Skeletal muscle satellite cell (primary cell): ENCODE measurements at regions not wholly inside any gene's neighbourhood (a gene's known extent, or its start where the extent isn't known, plus 50 kb on each side); places are given as distances from the start of the nearest gene placed in this dataset.

Source experiments
- H3K27me3 ChIP-seq: 2 replicates; pipeline ENCODE4 v1.7.0; 2013; ENCODE audit warnings: low read length; ENCODE audit not compliant: control insufficient read depth, insufficient read depth
- H3K36me3 ChIP-seq: 2 replicates; pipeline ENCODE4 v1.7.0; 2013; ENCODE audit warnings: mild to moderate bottlenecking, control low read depth, low read length; ENCODE audit not compliant: insufficient read depth
- H3K4me1 ChIP-seq: 2 replicates; pipeline ENCODE4 v1.7.0; 2013; ENCODE audit warnings: low read length; ENCODE audit not compliant: control insufficient read depth, insufficient read depth
- H3K4me2 ChIP-seq: 2 replicates; pipeline ENCODE4 v1.7.0; 2013; ENCODE audit warnings: mild to moderate bottlenecking, low read length
- H3K4me3 ChIP-seq: 2 replicates; pipeline ENCODE4 v1.7.0; 2013; ENCODE audit warnings: low read length
- H3K9ac ChIP-seq: 2 replicates; pipeline ENCODE4 v1.7.0; 2013; ENCODE audit warnings: mild to moderate bottlenecking, low read depth, low read length, moderate library complexity
- H3K9me3 ChIP-seq: replicated peaks from 2 replicates; pipeline ENCODE4 v1.7.0; 2013; ENCODE audit warnings: mild to moderate bottlenecking, control low read depth, low read length

DNA sequence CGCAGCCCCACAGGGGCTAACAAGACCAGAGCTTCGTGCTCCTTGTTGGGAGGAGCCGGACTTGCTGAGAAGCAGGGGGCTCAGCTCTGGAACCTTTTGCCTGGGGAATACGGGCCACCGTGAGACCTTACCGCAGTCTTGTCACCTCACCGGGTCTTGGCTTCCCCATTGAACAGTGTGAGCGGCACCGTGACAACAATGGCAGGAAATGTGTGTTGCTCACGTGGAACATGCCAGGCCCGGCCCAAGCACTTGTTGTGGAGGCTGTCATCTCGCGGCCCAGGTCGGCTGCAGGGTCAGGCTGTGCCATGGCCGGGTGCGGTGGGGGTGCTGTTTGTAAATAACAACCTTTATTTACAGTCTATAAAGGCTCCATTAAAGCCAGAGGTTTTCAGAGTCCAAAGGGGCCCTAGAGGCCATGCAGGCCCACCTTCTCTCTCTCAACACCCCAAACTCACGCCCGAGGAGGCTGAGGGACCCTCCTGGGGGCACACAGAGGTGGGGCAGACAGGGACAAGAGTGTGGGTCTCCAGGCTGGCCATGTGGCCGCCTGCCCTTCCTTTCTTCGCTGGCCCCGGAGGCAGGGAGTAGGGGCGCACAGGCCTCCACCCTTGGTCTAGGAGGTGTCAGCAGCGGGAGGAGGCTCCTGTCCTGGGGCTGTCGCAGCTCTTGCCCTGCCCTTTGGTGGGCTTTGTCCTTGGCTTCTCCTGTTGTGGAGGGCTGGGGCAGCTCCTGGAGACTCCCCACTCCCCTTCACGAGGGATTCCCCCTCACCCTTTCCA is 79.7 kb downstream of the TSPAN17 start:
- H3K9me3 ChIP-seq: no peaks in the 10 kb centered on the region
- H3K36me3 ChIP-seq: no peaks in the 10 kb centered on the region
- H3K4me2 ChIP-seq: no peak overlapping the region
- H3K4me1 ChIP-seq: no peaks in the 10 kb centered on the region
- H3K27me3 ChIP-seq: peaks cover 69% of the 10 kb centered on the region
- no peak overlapping the region for H3K9ac ChIP-seq
- no peak overlapping the region for H3K4me3 ChIP-seq

DNA sequence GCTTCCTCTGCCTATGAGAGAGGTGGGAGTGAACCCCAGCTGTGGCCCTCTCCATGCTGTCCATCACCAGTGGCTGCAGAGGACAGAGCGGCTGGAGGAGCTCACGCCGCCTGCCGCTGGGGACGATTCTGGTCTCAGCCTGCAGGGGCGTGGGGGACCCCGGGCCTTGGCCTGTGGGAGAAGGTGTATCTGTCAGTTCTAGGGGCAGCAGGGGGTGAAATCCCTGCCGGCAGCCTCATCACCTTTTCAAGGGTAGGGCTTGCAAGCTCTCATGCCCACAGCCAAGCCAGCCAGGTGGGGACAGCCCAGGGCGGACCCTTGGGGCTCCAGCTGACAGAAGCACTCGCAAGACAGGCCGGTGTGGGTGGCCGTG is 80.2 kb downstream of the TSPAN17 start:
- Histone ChIP-seq H3K36me3 (no peaks in the 10 kb centered on the region), H3K27me3 (peaks cover 71% of the 10 kb centered on the region), H3K9ac (no peak overlapping the region), H3K4me2 (no peak overlapping the region), H3K4me1 (no peaks in the 10 kb centered on the region), H3K9me3 (no peaks in the 10 kb centered on the region), H3K4me3 (no peak overlapping the region)

DNA sequence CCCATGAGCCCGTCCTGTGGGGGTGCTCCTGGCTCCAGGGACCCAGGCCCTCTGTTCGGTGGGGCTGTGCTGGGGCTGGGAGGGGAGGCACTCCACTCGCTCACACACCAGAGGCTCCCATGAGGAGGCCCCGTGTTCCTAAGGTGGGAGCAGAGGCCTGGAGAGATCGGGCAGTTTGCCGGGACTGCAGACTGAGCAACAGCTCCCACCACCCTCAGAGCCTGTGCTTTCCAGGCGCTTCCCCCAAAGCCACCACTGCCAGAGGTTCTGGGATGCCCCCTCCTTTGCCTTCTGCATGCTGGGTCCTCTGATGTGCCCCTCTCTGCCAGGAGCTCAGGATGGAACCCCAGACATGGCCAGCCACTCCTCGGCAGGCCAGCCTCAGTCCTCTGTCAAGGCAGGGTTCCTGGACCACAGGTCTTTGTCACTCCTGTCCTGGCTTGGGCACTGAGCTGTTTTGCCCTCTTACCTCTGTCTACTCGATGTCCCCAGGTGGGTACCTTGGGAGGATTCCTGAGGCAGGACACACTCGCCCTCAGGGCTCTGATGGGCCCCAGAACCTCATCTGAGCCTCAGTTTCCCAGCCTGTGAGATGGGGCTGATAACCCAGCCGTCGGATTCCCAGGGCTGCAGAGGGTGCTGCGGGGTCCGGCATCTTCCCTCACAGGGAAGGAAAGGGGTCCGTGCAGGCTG is 80.8 kb downstream of the TSPAN17 start:
- no peak overlapping the region for H3K9ac ChIP-seq
- no peaks in the 10 kb centered on the region for H3K4me1 ChIP-seq
- H3K36me3 ChIP-seq: no peaks in the 10 kb centered on the region
- no peaks in the 10 kb centered on the region for H3K9me3 ChIP-seq
- no peak overlapping the region for H3K4me3 ChIP-seq
- peaks cover 72% of the 10 kb centered on the region for H3K27me3 ChIP-seq
- H3K4me2 ChIP-seq: no peak overlapping the region

DNA sequence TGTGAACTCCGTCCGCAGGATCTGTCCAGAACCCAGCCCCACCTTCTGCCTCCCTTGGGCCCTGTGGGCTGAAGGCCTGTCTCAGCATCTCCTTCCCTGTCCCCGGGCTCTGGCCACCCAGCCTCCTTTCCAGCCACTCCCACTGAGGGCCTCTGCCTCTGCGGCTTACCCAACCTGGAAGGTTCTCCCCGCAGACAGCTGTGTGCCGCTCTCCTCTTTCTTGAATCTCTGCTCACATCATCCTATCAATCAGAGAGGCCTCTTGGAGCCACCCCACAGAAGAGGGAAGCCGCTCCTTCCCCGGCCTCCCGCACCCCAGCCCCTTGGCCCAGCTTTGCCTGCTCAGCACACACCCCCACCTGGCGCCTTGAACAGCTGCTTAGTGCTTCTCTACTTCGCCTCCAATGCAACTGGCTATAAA is 81.5 kb upstream of the UNC5A start:
- Histone ChIP-seq H3K27me3 (peaks cover 72% of the 10 kb centered on the region), H3K4me2 (no peak overlapping the region), H3K4me1 (no peaks in the 10 kb centered on the region)

DNA sequence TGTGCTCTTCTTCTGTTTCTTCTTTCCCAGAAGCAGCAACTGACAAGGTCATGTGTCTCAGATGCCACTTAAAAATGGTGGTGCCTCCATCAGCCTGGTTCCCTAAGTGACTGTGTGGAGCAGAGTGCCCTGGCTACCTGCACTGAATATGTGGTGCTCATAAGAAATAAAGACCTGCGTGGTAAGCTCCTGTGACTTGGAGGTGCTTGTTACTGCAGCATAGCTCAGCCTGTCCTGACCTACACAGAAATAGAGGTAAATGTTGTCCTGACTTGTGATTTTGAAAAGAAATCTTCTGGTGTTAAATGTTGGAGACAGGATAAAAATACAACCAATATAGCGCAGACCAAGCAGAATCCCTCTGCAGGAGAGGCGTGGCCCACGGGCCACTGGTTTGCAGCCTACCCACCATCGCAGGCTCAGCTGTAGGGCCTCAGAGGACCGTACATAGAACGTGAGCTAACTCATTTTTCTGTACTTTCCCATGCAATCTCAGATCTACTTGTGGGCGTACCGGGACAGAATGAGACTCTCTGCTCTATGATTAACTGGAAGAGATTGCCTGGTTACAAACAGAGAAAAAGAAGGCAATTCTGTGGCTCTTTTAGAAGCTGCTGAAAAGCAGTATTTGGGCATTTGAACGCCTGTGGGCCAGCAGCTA is 79.4 kb upstream of the UNC5A start:
- Histone ChIP-seq H3K4me3 (no peak overlapping the region), H3K27me3 (peaks cover 74% of the 10 kb centered on the region), H3K9ac (no peak overlapping the region), H3K4me1 (no peaks in the 10 kb centered on the region), H3K36me3 (no peaks in the 10 kb centered on the region), H3K4me2 (no peak overlapping the region), H3K9me3 (no peaks in the 10 kb centered on the region)

More for the DNA sequence above, 81.5 kb upstream of the UNC5A start:
- Histone ChIP-seq H3K36me3 (no peaks in the 10 kb centered on the region), H3K9me3 (no peaks in the 10 kb centered on the region), H3K4me3 (no peak overlapping the region), H3K9ac (no peak overlapping the region)

DNA sequence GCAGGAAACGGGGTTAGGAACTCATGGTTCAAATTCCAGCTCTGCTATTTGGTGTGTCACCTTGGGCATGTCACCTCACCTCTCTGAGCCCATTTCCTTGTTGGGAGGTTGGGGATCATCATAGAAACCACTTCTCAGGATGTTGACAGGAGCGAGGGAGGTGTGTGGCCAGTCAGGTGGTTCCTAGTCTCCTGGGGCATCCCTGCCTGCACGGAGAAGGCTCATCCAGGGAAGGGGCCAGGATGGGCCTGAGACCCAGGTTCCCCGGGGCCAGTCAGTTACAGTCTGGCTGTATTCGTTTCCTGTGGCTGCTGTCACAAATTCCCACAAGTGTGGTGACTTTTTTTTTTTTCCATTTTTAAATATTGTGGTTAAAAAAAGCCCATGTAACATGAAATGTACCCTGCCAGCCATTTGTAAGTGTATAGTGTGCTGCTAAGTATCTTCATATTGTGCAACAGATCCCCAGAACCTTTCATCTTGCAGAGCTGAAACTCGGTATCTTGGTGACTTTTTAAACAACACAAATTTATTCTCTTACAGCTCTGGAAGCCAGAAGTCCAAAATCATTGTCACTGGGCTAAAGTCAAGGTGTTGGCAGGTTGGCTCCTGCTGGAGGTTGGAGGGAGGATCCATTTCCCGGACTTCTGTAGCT is 78.7 kb upstream of the UNC5A start:
- Histone ChIP-seq H3K4me2 (no peak overlapping the region), H3K27me3 (peaks cover 74% of the 10 kb centered on the region), H3K4me3 (no peak overlapping the region), H3K4me1 (no peaks in the 10 kb centered on the region), H3K9ac (no peak overlapping the region), H3K9me3 (no peaks in the 10 kb centered on the region), H3K36me3 (no peaks in the 10 kb centered on the region)

DNA sequence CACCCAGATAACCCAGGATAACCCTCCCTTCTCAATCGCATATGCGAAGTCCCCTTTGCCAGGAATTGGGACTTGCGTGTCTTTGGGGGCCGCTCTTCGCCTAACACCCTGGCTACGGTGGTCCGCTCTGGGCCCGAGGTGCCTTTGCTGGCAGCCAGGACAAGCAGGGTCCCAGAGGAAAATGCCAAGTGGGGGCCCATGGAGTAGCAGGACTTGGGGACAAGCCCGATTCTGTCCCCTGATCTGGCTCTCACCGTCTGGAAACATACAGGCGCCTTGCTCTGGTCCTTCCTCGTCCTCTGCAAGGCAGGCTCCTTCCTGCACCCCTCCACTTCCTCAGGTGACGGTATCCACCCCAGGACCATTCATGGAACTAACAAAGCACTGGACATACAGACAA is 78.1 kb upstream of the UNC5A start:
- H3K4me2 ChIP-seq: no peak overlapping the region
- no peaks in the 10 kb centered on the region for H3K9me3 ChIP-seq
- no peaks in the 10 kb centered on the region for H3K4me1 ChIP-seq
- H3K4me3 ChIP-seq: no peak overlapping the region
- no peak overlapping the region for H3K9ac ChIP-seq
- H3K36me3 ChIP-seq: no peaks in the 10 kb centered on the region
- peaks cover 74% of the 10 kb centered on the region for H3K27me3 ChIP-seq

DNA sequence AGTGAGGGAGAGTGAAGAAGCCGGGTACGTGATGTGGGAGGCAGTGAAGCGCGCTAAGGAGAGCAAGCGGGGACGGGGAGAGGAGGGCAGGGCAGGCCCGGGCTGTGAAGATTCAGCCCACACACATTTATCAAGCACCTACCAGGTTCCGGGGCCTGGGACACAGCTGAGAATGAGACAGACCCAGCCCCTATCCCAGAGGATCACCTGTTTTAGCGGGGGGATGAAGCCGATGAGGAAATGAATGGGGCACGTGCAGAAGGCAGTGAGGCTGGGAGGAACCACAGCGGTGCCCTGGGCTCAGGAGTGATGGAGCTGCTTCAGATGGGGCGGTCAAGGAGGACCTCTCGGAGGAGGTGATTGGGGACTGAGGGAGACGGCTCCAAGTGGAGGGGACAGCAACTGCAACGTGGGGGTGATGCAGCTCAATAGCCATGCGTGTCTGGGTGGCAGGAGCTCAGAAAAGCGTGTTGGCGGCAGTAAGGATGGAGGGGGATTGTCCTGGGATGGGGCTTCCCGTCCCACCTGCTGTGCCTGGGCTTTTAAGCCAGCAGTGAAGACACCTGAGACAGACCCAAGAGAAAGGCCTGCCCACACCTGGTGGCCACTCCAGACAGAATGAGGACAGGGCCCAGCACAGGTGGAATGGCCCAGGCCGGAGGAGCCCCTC is 77.5 kb upstream of the UNC5A start:
- H3K27me3 ChIP-seq: peaks cover 75% of the 10 kb centered on the region
- no peaks in the 10 kb centered on the region for H3K4me1 ChIP-seq
- H3K9ac ChIP-seq: no peak overlapping the region
- H3K4me2 ChIP-seq: no peak overlapping the region
- H3K9me3 ChIP-seq: no peaks in the 10 kb centered on the region
- H3K36me3 ChIP-seq: no peaks in the 10 kb centered on the region
- no peak overlapping the region for H3K4me3 ChIP-seq

DNA sequence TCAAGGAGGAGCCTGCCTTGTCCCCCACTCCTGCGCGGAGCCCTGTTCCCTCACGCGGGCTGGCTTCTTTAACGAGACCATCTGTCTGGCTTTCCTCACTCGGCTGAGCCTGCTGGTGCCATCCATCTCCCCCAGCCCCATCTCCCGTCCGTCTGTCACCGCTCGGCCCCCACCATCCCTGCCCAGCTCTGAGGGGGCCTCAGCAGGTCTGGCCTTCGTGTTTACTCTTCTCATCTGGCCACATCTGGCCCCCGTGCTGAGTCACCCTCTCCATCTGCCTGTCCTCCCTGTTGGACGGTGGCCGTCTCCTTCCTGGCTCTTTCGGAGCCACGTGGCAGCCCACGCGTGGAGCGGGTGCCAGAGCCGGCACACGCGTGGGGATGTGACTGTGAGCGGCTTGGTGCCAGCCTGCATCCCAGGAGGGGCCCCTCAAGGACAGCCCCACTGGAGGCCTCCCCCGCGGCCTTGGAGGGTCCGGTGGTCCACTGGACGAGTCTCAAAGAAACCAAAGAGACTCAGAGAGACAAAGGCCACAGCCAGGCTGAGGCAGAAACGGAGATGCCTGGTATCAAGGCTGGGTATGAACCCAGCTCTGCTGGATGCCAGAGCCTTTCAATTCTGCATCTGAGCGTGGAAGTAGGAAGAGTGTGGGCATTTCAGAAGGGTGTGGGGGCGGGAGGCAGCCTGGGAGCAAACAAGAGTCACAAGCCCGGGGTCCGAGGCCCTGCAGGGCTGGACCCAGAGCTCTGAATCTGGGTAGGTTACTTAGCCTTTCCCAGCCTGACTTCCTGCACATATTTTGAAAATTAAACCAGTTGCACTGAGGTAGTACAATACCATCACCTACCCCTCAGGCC is 76.7 kb upstream of the UNC5A start:
- no peaks in the 10 kb centered on the region for H3K9me3 ChIP-seq
- no peaks in the 10 kb centered on the region for H3K4me1 ChIP-seq
- no peak overlapping the region for H3K4me3 ChIP-seq
- no peak overlapping the region for H3K9ac ChIP-seq
- H3K4me2 ChIP-seq: no peak overlapping the region
- peaks cover 81% of the 10 kb centered on the region for H3K27me3 ChIP-seq
- H3K36me3 ChIP-seq: no peaks in the 10 kb centered on the region

DNA sequence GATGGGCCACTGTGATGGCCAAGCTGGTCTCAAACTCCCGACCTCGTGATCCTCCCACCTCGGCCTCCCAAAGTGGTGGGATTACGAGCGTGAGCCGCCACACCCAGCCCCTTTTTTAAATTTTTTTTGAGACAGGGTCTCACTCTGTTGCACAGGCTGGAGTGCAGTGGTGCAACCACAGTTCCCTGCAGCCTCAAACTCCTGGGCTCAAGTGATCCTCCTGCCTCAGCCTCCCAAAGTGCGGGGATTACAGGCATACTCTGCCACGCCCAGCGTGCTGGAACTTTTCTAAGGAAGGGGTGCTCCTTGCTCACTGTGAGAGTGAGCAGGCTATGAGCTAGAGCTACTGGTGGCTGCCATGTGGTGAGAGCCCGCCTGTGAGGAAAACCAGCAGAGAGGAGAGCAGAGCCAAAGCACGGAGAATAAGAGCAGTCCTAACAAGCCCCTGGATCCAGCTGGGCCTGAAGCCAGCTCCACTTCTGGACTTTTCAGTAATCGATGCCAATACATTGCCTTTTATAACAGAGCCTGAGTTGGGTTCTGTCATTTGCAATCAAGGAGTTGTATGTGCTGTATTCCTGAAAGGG is 75.5 kb upstream of the UNC5A start:
- Histone ChIP-seq H3K4me3 (no peak overlapping the region), H3K27me3 (peaks cover 84% of the 10 kb centered on the region)

More for the DNA sequence above, 75.5 kb upstream of the UNC5A start:
- Histone ChIP-seq H3K36me3 (no peaks in the 10 kb centered on the region), H3K4me2 (no peak overlapping the region), H3K9me3 (no peaks in the 10 kb centered on the region), H3K9ac (no peak overlapping the region), H3K4me1 (no peaks in the 10 kb centered on the region)
